ENCODE measurements at regions not wholly inside any gene's neighbourhood (a gene's known extent, or its start where the extent isn't known, plus 50 kb on each side); places are given as distances from the start of the nearest gene placed in this dataset.

GRCh38 chr14:84965279-84965678 lies 564.7 kb upstream of the FLRT2 start:
- TF ChIP-seq EZH2 (IDR thresholded peaks at IDR 0.05; ENCODE audit: borderline replicate concordance, low read depth, low read length, severe bottlenecking): no peak
- no peak for TF ChIP-seq MAX (IDR thresholded peaks at IDR 0.05; ENCODE audit: insufficient read depth, insufficient read length)
- TF ChIP-seq POLR2AphosphoS5 (IDR thresholded peaks at IDR 0.05; ENCODE audit: insufficient read depth, low read depth, low read length): no peak
- TF ChIP-seq FOS (IDR thresholded peaks at IDR 0.05; ENCODE audit: borderline replicate concordance, insufficient read depth, low read length): no peak
- TF ChIP-seq GATA2 (IDR thresholded peaks at IDR 0.05; ENCODE audit: insufficient read depth, insufficient read length, low read depth, low read length): no peak
- no peak for TF ChIP-seq JUN (IDR thresholded peaks at IDR 0.05; ENCODE audit: borderline replicate concordance, insufficient read depth, insufficient read length, low read depth)
- no peak for TF ChIP-seq MYC (IDR thresholded peaks at IDR 0.05; ENCODE audit: low read depth, low read length)
- TF ChIP-seq, protein P1, sequence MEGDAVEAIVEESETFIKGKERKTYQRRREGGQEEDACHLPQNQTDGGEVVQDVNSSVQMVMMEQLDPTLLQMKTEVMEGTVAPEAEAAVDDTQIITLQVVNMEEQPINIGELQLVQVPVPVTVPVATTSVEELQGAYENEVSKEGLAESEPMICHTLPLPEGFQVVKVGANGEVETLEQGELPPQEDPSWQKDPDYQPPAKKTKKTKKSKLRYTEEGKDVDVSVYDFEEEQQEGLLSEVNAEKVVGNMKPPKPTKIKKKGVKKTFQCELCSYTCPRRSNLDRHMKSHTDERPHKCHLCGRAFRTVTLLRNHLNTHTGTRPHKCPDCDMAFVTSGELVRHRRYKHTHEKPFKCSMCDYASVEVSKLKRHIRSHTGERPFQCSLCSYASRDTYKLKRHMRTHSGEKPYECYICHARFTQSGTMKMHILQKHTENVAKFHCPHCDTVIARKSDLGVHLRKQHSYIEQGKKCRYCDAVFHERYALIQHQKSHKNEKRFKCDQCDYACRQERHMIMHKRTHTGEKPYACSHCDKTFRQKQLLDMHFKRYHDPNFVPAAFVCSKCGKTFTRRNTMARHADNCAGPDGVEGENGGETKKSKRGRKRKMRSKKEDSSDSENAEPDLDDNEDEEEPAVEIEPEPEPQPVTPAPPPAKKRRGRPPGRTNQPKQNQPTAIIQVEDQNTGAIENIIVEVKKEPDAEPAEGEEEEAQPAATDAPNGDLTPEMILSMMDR (IDR thresholded peaks at IDR 0.05; ENCODE audit: extremely low read depth in 1 of 2, insufficient read depth in 1 of 2, low read depth in 1 of 2, low read length in 2 of 2): no peak
- H2AFZ ChIP-seq (ENCODE audit: low read depth, low read length): no peak overlapping the region
- no TSS peak for BruUV-seq (replicated peaks)
- H3K4me1 ChIP-seq (ENCODE audit: control insufficient read depth, extremely low read depth, insufficient read depth, low read length): peaks cover 30% of the 10 kb centered on the region
- ChIA-PET POLR2A (no interaction called here), CTCF (interaction anchor here (1.2 to 4.5 kb wide), 3 partner anchors 11 to 563 kb away, joined by 4 to 23 read pairs (median 8); partner anchors contain the start of gene FLRT2)
- peak overlapping the region; percentile 20 for H3K27ac ChIP-seq (ENCODE audit: insufficient read depth, low read depth, low read length)
- H3K79me2 ChIP-seq (ENCODE audit: control insufficient read depth, insufficient read depth, low read length): no peaks in the 10 kb centered on the region
- no peaks in the 10 kb centered on the region for H3K36me3 ChIP-seq (ENCODE audit: control insufficient read depth in 2 of 2, extremely low read depth in 1 of 2, insufficient read depth in 2 of 2, low read length in 2 of 2)
- intact Hi-C loops (cut with micrococcal nuclease) (loop anchor here (5.0 to 10.0 kb wide), 3 partner anchors 343 to 820 kb away; no protein-coding TSS in a partner anchor), dilution Hi-C loops (cut with MboI; ENCODE audit: extremely low pct_ligation_motif_present, low sequenced_read_pairs) (no loop called here)
- no peak overlapping the region for H3K4me2 ChIP-seq (ENCODE audit: insufficient read depth, low read length)
- no peaks in the 10 kb centered on the region for H4K20me1 ChIP-seq (replicated peaks; ENCODE audit: control insufficient read depth, extremely low read depth, insufficient read depth, low read length)
- no peak overlapping the region for H3K9ac ChIP-seq (replicated peaks; ENCODE audit: extremely low read depth, insufficient read depth, low read length)
- H3K9me1 ChIP-seq (replicated peaks; ENCODE audit: control insufficient read depth, extremely low read depth, insufficient read depth, low read length): no peaks in the 10 kb centered on the region
- H3K27me3 ChIP-seq (ENCODE audit: control insufficient read depth in 2 of 2, insufficient read depth in 2 of 2, low read length in 2 of 2): no peaks in the 10 kb centered on the region
- no peaks in the 10 kb centered on the region for H3K9me3 ChIP-seq (replicated peaks; ENCODE audit: control insufficient read depth, insufficient read depth, low read length)
- DNase-seq (ENCODE audit: low read depth, low spot score): no peak
- no peak for FAIRE-seq
- no peak overlapping the region for H3K4me3 ChIP-seq (replicated peaks in 1 of 3; ENCODE audit: insufficient read depth in 1 of 3, low read depth in 1 of 3, low read length in 3 of 3)
